ENCODE measurements at regions not wholly inside any gene's neighbourhood (a gene's known extent, or its start where the extent isn't known, plus 50 kb on each side); places are given as distances from the start of the nearest gene placed in this dataset.

- DNase-seq: no peak
Measured at GRCh38 chr17:15108992-15109391, 156.1 kb downstream of the PMP22 start.

- no peak for DNase-seq
Measured at GRCh38 chr17:15106540-15106939, 158.6 kb downstream of the PMP22 start.

GRCh38 chr17:15103785-15104184, 161.3 kb downstream of the PMP22 start:
- no peak for DNase-seq

GRCh38 chr17:15101175-15101574, 164.0 kb downstream of the PMP22 start:
- no peak for DNase-seq

GRCh38 chr17:15096511-15096910, 168.6 kb downstream of the PMP22 start:
- no peak for DNase-seq

- DNase-seq: no peak
Measured at GRCh38 chr17:15095935-15096334, 169.2 kb downstream of the PMP22 start.

GRCh38 chr17:15092762-15093161, 172.4 kb downstream of the PMP22 start:
- no peak for DNase-seq

GRCh38 chr17:15092261-15092660, 172.9 kb downstream of the PMP22 start:
- no peak for DNase-seq

- no peak for DNase-seq
Measured at GRCh38 chr17:15091825-15092224, 173.3 kb downstream of the PMP22 start.

- no peak for DNase-seq
Measured at GRCh38 chr17:15090533-15090932, 174.6 kb downstream of the PMP22 start.

GRCh38 chr17:15087946-15088345, 177.2 kb downstream of the PMP22 start:
- no peak for DNase-seq

- no peak for DNase-seq
Measured at GRCh38 chr17:15086776-15087295, 178.3 kb downstream of the PMP22 start.

GRCh38 chr17:15085890-15086677, 179.0 kb downstream of the PMP22 start:
- DNase-seq: no peak

- DNase-seq: no peak
Measured at GRCh38 chr17:15083225-15083624, 181.9 kb downstream of the PMP22 start.

GRCh38 chr17:15081008-15081407, 184.1 kb downstream of the PMP22 start:
- no peak for DNase-seq

GRCh38 chr17:15078570-15078969, 186.6 kb downstream of the PMP22 start:
- DNase-seq: no peak

GRCh38 chr17:15076991-15077663, 188.0 kb downstream of the PMP22 start:
- DNase-seq: no peak

- DNase-seq: no peak
Measured at GRCh38 chr17:15051933-15052332, 213.2 kb downstream of the PMP22 start.

GRCh38 chr17:15049795-15050160, 215.3 kb downstream of the PMP22 start:
- DNase-seq: no peak

- DNase-seq: no peak
Measured at GRCh38 chr17:15048933-15049794, 216.0 kb downstream of the PMP22 start.

- DNase-seq: no peak
Measured at GRCh38 chr17:15048381-15048780, 216.7 kb downstream of the PMP22 start.

GRCh38 chr17:15042311-15042710, 222.8 kb downstream of the PMP22 start:
- DNase-seq: no peak

- no peak for DNase-seq
Measured at GRCh38 chr17:15039366-15039765, 225.8 kb downstream of the PMP22 start.

All from CD4-positive, alpha-beta T cell treated with Interleukin-17A for 1 hour (primary cell).